Colonic mucosa (tissue), 4 donors: ENCODE measurements at regions not wholly inside any gene's neighbourhood (a gene's known extent, or its start where the extent isn't known, plus 50 kb on each side); places are given as distances from the start of the nearest gene placed in this dataset.

ENCODE experiments used
- DNase-seq: peaks from one replicate; pipeline ENCODE4 v3.0.0-alpha.2; 2020
- H3K27ac ChIP-seq: fragments of 200-600 bp; one replicate; pipeline ENCODE4 v1.8.0; 2021
- H3K27me3 ChIP-seq: fragments of 200-600 bp; one replicate; pipeline ENCODE4 v1.8.0; 2021
- H3K36me3 ChIP-seq: fragments of 200-600 bp; one replicate; pipeline ENCODE4 v1.8.0; 2021
- H3K4me1 ChIP-seq: fragments of 200-600 bp; one replicate; pipeline ENCODE4 v1.8.0; 2021; ENCODE audit warnings: mild to moderate bottlenecking
- H3K4me3 ChIP-seq: fragments of 200-600 bp; one replicate; pipeline ENCODE4 v1.8.0; 2021
- H3K9ac ChIP-seq, 2 donors: one replicate each; pipeline ENCODE4 v1.7.0; 2013; ENCODE audit warnings: control low read depth in 2 of 2, low read depth in 2 of 2, low read length in 2 of 2
- H3K9me3 ChIP-seq: fragments of 200-600 bp; one replicate; pipeline ENCODE4 v1.8.0; 2021
- intact Hi-C: fragments of 100-400 bp; cut with DNase I; formaldehyde crosslinking; loops from one replicate; pipeline ENCODE4 v1.14.1; 2022
- TF ChIP-seq, protein P1 (sequence below): fragments of 200-600 bp; IDR thresholded peaks from one replicate; pipeline ENCODE4 v1.8.0; 2022; ENCODE audit warnings: antibody characterized with exemption, mild to moderate bottlenecking
- donor health status: healthy.
- donor health status: DM: no; HTN: no; CAD: no.
- donor health status: DM: no; HTN: no; CAD: no.

DNA sequence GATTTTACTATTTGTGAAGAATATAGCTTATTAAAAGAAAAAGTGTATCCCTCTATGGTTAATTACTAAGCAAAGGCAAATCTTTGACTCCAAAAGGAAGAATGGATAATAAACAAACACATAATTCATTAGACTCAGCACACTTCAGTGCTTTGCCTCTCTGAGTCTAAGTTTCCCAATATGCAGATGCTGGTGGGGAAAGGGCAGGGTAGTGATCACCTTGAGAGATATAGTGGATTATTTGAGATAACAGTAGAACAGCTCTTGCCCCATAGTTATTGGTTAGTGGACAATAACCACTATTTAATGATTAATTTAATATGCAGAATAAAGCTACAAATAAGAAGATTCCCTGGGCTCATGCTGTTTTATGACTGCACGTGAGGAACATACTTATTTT is 98.2 kb upstream of the SLC8A1 start:
- no peak for DNase-seq
- intact Hi-C loops = no loop called here
- TF ChIP-seq, protein P1, sequence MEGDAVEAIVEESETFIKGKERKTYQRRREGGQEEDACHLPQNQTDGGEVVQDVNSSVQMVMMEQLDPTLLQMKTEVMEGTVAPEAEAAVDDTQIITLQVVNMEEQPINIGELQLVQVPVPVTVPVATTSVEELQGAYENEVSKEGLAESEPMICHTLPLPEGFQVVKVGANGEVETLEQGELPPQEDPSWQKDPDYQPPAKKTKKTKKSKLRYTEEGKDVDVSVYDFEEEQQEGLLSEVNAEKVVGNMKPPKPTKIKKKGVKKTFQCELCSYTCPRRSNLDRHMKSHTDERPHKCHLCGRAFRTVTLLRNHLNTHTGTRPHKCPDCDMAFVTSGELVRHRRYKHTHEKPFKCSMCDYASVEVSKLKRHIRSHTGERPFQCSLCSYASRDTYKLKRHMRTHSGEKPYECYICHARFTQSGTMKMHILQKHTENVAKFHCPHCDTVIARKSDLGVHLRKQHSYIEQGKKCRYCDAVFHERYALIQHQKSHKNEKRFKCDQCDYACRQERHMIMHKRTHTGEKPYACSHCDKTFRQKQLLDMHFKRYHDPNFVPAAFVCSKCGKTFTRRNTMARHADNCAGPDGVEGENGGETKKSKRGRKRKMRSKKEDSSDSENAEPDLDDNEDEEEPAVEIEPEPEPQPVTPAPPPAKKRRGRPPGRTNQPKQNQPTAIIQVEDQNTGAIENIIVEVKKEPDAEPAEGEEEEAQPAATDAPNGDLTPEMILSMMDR = no peak

DNA sequence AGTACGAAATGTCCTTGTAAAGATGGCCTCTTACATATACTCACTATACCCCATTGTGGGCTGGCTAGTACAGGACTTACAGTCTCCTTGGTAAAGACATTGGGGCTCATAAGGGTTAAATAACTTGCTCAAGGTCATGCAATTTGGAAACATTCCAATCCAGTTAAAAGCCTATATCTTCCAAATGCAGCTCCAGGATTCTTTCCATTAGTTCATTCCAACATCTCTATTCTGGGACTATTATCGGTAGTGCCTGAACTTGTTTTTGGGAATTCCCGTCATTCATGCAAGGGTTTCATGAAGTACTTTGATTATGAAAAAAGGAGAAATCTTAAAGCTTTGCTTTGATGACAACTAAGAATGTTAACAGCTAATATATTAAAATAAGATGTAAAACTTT is 99.2 kb upstream of the SLC8A1 start:
- no peak overlapping the region for H3K4me3 ChIP-seq
- no peak overlapping the region for H3K9ac ChIP-seq
- H3K36me3 ChIP-seq = no peaks in the 10 kb centered on the region
- intact Hi-C loops = no loop called here
- H3K27me3 ChIP-seq = no peaks in the 10 kb centered on the region
- H3K9me3 ChIP-seq = no peaks in the 10 kb centered on the region
- no peak overlapping the region for H3K27ac ChIP-seq
- DNase-seq = no peak
- H3K4me1 ChIP-seq = no peaks in the 10 kb centered on the region
- TF ChIP-seq, protein P1 = no peak

More for the DNA sequence above, 98.2 kb upstream of the SLC8A1 start:
- Histone ChIP-seq H3K4me3 (no peak overlapping the region), H3K9me3 (no peaks in the 10 kb centered on the region), H3K27me3 (no peaks in the 10 kb centered on the region), H3K4me1 (no peaks in the 10 kb centered on the region), H3K27ac (no peak overlapping the region), H3K9ac (no peak overlapping the region), H3K36me3 (no peaks in the 10 kb centered on the region)

DNA sequence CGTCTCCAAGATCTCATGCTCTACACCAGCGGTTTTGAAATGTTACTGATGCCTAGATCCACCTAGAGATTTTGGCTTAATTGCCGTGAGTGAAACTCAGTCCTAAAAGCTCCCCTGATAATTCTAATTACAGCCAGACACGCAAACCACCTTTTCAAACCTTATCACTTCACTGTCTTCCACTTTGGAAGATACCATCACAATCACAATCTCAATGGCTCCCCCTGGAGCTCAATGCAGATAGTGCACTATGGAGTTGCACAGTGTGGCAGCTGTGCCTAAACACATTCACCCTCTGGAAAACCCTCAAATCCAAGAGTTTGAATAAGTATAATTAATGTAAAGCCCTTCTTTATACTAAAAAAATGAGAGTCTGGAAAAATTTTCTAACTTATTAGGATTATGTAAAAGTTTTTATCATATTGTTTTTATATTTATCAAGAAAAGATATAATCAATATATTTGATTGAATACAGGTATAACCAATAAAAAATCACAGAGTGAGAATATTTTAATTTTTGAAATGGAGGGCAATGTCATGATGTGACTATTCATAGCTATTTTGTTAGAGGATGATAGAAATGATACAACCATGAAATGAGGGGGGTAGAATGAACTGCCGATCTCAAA is 102.9 kb upstream of the SLC8A1 start:
- TF ChIP-seq, protein P1 = peak; percentile 74

DNA sequence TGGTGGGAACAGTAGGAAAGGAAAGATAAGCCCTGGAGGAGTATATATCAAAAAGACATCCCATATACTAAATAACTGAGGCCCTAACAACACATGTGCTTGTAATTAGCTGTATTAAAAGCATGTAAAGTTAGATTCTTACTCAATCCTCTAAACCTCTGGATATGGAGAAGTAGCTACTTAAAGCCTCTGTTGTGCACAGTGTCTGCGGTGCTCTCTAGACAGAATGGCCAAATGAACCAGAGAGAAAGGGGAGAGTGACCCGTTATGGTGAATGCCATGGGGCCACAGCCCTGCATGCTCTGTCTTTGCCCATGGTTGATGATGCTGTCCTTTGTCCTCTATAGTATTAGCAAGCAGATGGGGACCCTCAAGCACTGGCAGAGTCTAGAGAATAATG is 104.4 kb upstream of the SLC8A1 start:
- no peaks in the 10 kb centered on the region for H3K4me1 ChIP-seq
- H3K9ac ChIP-seq = no peak overlapping the region
- intact Hi-C loops = no loop called here
- no peaks in the 10 kb centered on the region for H3K9me3 ChIP-seq
- no peak overlapping the region for H3K4me3 ChIP-seq
- TF ChIP-seq, protein P1 = no peak
- no peak for DNase-seq
- no peaks in the 10 kb centered on the region for H3K27me3 ChIP-seq
- H3K27ac ChIP-seq = no peak overlapping the region
- H3K36me3 ChIP-seq = no peaks in the 10 kb centered on the region

More for the DNA sequence above, 102.9 kb upstream of the SLC8A1 start:
- intact Hi-C loops = loop anchor here (2.0 kb wide), 1 partner anchor 640 kb away; no protein-coding TSS in a partner anchor
- H3K27me3 ChIP-seq = no peaks in the 10 kb centered on the region
- no peak overlapping the region for H3K4me3 ChIP-seq
- no peaks in the 10 kb centered on the region for H3K36me3 ChIP-seq
- peak; percentile 73 for DNase-seq
- H3K4me1 ChIP-seq = no peaks in the 10 kb centered on the region
- no peaks in the 10 kb centered on the region for H3K9me3 ChIP-seq
- no peak overlapping the region for H3K27ac ChIP-seq
- H3K9ac ChIP-seq = no peak overlapping the region

DNA sequence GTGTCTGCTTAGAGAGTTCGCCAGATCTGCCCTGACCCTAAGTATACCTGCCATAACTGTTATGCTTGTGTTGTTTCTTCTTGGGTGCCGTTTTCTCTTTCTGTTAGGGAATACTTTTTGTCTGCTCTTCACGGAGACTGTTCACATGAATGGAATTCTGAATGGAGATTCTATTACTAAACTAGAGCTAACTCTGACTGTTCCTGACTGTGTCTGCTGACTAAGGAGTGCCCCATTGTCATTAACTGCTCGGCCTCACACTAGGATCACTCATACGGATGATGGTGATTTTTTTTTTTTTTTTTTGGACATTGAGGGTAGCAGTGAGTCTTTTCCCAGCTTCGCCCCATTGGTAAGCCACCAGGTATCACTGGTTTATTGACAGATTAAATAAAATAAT is 104.8 kb upstream of the SLC8A1 start:
- H3K27ac ChIP-seq = no peak overlapping the region
- no peaks in the 10 kb centered on the region for H3K36me3 ChIP-seq
- no peaks in the 10 kb centered on the region for H3K27me3 ChIP-seq
- no peak for DNase-seq
- no peaks in the 10 kb centered on the region for H3K9me3 ChIP-seq
- H3K4me3 ChIP-seq = no peak overlapping the region
- intact Hi-C loops = no loop called here
- no peaks in the 10 kb centered on the region for H3K4me1 ChIP-seq
- TF ChIP-seq, protein P1 = no peak
- no peak overlapping the region for H3K9ac ChIP-seq
